Posterior vena cava (tissue), 2 donors: ENCODE measurements at regions not wholly inside any gene's neighbourhood (a gene's known extent, or its start where the extent isn't known, plus 50 kb on each side); places are given as distances from the start of the nearest gene placed in this dataset.

Experiments used
- DNase-seq: peaks from one replicate; pipeline ENCODE4 v3.0.0-alpha.2; 2020; ENCODE audit warnings: low spot score
- intact Hi-C, 2 donors: fragments of 100-400 bp; cut with DNase I; formaldehyde crosslinking; loops; one replicate each; pipeline versions ENCODE4 v1.14.1 to v1.14.2; 2022 to 2023
- donor health status: DM: yes; HTN: yes; CAD: no.
- donor health status: DM: yes; HTN: yes; CAD: no.

DNA sequence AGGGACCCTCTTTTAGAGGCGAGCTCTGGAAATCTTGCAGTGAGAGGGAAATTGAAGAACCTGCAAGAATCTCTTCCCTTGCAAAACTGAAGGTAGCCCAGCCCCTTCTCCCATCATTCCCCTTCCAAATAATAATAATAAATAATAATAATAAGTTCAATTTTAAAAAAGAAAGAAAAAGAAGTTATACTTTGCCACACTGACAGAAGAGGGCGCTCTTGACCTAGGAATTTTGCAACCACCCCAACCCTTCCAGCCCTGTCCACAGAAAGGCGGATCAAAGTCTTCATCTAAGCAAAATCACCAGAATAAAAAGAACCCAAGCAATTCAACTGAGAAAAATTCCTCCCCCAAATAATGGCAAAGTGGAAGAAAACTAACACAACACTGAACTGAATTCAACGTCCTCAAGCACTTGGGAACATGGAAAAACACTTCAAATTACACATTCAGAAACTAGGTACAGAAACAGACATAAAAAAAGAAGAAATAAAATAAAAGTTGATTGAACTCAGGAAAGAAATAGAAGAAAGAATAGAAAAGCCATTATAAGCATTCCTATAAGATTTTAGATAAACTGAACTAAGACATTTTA lies 98.9 kb upstream of the GLS start:
- no peak for DNase-seq

DNA sequence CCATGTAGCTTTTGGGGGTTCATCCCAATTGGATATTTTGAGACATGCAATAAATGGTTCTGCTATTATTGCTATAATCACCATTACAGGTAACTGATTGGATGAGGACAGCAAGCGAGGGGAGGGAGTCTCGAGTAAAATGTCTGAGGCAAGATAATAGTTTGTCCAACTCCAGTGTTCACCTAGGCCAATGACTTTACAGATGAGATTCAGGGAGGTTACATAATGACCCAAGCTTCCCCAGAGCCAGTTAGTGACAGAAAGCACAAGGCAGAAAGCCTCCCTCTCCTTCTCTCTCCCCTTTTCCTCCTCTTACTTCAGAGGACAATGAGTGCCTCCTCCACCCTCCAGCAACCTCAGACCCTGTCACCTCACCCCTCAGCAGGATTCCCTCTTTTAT lies 98.4 kb upstream of the GLS start:
- DNase-seq = no peak
- intact Hi-C loops = loop anchor here in 1 of 2 donors (10.0 kb wide), 1 partner anchor 243 kb away; no protein-coding TSS in a partner anchor

More for the DNA sequence above, 98.9 kb upstream of the GLS start:
- intact Hi-C loops = loop anchor here in 1 of 2 donors (10.0 kb wide), 1 partner anchor 243 kb away; no protein-coding TSS in a partner anchor

DNA sequence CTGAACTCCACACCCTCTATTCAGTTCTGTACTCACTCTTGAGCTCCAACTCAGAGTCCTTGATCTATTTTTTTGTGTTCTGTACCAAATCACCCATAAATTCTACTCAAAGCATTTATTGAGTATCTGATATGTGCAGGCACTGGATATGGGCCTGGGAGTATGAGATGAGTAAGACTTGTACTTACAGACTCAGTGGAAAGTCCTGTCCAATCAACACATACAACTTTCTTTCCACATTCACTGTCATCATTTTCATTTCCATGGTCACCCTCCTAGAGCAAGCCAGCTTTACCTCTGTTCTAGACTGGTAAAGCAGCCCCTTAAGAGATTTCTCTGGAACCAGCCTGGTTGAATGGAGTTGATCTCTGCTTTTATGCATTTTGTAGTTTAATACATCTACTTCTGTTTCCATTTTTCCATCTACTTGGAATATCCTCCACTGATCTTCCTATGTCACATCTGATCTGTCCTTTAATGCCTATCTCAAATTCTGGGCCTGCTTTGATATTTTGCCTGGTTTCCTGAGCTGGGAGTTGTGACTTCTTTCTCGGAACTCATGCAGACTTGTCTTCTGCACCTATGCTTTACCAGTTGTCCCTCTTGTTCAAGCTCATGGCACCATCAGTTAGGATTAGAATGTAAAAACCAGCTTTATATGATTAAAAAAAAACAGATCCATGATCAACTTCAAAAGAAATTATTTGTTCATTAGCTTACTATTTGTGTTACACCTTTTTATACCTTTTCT lies 96.9 kb upstream of the GLS start:
- intact Hi-C loops = loop anchor here in 1 of 2 donors (10.0 kb wide), 1 partner anchor 241 kb away; no protein-coding TSS in a partner anchor
- no peak for DNase-seq

DNA sequence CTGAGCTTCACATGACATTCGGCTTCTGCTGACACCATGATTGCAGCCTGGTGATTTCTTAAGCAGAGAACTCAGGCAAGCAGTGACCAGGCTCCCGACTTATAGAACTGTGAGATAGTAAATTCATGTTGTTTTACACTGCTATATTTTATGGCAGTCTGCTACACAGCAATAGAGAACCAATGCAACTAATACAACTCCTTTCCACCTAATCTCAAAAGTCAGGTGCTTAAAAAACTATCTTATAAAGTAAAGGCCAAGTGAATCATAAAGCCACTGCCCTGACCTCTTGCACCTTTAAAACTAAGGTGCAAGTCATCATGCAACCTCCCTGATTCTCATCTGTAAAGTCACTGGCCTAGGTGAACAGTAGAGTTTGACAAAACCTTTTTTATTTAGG lies 95.3 kb upstream of the GLS start:
- DNase-seq = no peak
- intact Hi-C loops = loop anchor here in 1 of 2 donors (10.0 kb wide), 1 partner anchor 239 kb away; no protein-coding TSS in a partner anchor

DNA sequence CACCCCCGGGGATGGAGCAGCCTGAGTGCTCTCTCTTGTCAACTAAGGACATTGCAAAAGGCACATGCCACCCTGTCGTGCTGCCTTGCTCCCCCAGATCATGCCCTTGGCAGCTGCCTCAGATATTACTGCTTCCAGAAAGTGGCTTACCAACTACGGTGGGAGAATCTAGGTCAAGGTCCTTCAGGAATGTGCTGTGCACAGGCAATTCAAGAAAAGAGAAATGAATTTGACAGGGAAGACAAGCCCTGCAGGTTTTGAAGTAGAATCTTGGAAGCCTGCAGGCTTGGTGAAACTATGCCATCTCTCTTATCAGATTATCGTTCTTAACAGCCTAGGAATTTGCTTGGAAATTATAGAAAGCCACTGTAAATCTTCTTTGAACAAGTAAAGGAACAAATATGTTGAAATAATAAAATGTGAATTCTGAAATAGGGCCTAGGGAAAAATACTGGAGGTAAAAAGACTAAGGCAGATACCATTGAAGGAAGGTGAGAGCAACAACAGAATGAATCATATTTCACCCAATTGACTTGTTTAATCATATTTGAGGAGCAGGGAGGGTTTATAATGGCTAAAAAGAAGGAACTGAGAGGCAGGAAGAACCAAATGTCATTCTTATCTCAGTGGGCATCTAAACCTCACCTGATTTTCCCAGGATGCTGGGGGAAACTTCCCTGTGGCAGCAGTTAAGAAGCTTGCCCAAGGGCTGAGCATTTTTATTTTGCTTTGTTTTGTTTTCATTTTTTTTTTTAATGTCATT lies 94.0 kb upstream of the GLS start:
- no peak for DNase-seq
- intact Hi-C loops = loop anchor here in 1 of 2 donors (10.0 kb wide), 1 partner anchor 238 kb away; no protein-coding TSS in a partner anchor

DNA sequence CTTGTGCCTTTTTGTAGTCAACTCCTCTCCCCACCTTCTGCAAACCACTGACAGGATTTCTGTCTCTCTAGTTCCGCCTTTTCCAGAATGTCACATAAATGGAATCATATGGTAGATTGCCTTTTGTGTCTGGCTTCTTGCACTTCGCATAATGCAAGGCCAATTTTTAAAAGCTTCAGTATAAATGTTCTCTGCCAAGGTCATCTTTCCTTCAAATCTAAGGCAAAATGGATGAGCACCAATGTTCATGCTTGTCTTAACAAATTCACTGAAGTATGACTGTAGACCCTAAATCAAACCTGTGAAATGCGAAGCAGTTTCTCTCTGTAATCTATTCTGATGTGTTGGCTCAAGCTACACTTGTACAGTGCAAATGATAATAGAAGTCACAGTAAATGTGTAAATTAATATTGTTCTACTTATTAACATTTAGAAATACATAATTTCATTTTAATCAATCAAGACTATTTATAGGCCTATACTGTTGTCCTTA lies 92.8 kb upstream of the GLS start:
- intact Hi-C loops = loop anchor here in 1 of 2 donors (10.0 kb wide), 1 partner anchor 237 kb away; no protein-coding TSS in a partner anchor
- no peak for DNase-seq

DNA sequence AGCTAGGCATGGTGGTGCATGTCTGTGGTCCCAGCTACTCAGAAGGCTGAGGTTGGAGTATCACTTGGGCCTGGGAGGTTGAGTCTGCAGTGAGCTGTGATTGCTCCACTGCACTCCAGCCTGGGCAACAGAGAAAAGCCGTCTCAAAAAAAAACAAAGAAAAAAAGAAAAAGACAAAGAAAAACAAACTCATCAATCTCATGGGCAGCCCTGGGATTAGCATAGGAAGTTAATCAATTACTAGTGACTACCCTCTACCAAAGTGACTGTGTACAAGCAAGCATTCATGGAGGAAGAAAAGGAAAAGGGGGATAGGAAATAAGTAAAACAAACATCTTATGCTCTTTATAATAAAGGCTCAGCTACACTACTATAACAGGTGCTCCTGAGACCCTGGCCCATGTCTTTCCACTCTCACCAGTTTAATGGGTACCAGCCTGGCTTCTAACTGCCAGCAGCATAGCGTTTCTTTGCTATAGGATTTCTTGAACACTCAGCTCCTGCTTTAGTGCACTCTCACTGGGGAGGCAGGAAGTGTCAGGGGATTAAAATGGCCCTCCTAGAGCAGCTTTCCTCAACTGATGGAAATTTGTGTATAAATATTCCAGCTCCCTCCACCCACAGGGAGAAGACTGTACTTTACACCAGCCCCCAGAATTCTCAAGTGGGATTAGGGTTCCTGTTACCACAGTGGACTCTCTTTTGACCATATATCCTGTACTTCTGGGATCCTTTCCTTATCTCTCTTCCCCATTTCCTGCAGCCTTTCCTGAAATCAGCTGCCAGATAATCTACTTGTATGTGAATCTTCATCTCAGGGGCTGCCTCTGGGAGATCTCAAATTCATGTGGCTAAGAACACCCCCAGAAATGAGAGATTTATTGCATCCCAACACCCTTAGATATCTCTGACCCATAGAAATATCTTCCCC lies 91.3 kb upstream of the GLS start:
- DNase-seq = no peak
- intact Hi-C loops = loop anchor here in 1 of 2 donors (10.0 kb wide), 1 partner anchor 235 kb away; no protein-coding TSS in a partner anchor

DNA sequence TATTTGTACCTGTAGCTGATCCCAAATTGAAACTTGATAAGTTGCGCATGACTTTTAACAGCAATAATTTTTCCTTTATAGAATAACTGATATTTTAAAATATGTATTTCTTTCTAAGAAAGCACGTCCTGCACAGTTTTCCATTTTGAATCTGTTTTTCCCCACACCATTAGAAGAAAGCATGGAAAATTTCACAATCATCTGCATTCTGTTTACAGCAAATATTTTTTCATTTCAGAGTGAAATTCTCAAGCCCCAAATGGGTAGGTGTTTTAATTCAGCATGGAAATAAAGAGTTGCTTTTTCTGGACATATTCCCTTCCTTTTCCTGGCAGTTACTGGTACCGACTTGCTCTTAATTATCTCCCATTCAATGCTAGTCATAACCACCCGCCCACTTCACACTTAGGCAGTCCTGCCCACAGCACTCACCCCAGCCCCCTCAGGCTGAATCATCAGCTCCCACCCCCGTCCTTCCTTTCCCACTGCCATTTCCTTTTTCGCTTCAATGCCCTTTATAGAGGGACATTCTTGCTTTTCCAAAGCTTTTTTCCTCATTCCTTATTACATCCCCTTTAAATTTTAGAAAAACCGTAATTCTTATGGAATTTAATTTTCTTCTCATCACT lies 89.2 kb upstream of the GLS start:
- no peak for DNase-seq
- intact Hi-C loops = no loop called here

DNA sequence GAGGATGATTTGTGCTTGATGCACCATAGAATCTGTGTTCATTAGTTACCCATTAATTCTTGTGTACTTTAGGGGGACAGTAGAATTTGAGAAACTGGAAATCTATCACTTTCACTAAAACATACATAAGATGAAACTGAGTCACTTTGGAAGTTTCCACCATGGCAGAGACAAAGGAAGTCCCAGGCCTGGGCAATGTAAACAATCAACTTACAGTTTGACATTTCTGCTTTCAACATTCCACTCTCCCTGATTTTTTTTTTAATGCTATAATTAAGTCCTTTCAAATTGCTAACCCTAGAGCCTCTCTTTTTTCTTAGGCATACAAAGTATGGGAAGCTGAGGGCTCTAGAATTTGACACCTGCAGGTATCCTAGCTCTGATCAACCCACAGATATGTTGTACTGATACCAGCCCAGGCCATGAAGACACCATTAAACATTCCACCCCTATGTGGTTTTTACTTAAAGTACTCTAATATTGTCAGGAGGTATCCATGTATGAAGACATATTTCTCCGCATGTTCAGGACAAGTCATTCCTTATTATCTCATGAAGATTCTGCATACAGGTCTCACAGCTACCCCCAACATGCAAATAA lies 88.5 kb upstream of the GLS start:
- intact Hi-C loops = no loop called here

DNA sequence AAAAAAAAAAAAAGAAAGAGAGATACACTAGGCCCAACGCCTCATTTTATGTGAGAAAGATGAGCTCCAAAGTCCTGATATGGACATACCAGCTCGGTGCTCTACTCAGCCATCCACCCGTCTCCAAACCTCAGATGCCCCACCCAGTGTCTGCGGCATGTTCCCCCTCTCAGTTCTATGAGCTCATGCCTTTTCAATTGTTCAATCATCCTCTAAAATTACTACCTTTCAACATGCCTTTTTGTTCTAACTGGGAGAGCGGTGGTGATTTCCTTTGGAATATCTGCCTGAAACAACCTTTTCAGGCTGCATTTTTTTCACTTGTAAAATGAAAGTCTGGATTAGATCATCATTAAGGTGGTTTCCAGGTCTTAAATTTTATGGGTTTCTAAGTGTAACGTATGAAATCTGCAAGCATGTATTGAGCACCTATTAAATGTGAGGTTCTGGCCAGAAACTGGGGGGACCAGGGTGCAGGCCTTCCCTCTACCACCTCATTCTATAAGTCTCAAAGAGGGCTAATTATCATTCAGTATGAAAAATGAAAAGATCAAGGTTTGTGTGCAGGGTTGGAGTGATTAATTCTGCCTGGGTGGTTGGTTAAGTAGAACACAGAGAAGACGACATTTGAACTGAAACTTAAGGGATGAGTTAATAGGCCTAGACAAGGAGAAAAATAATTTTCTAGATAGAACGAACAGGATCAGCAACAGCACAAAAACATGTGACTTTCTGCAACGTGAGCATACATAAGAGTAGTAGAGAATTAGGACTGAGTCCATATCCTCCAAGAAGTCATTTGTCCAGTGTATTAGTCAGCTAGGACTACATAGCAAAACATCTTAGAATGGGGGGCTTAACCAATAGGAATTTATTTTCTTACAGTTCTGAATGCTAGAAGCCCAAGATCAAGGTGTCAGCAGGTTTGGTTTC lies 87.4 kb upstream of the GLS start:
- no peak for DNase-seq
- intact Hi-C loops = no loop called here

More for the DNA sequence above, 88.5 kb upstream of the GLS start:
- no peak for DNase-seq

DNA sequence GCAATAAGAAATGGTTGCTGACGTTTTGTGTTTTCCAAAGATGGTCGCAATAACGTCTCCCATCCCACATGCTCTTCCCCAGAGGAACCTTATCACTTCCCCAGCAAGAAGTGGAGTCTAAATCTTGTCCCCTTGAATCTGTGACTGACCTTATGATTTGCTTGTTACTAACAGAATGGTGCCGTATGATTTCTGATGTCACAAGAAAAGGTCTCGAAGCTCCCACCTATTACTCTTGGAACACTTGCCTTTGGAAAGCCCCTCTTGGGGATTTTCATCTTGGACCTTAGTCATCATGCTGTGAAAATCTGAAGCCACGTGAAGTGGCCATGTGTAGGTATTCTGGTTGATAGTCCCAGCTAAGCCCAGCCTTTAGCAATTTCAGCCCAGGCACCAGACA lies 86.2 kb upstream of the GLS start:
- intact Hi-C loops = no loop called here
- no peak for DNase-seq

DNA sequence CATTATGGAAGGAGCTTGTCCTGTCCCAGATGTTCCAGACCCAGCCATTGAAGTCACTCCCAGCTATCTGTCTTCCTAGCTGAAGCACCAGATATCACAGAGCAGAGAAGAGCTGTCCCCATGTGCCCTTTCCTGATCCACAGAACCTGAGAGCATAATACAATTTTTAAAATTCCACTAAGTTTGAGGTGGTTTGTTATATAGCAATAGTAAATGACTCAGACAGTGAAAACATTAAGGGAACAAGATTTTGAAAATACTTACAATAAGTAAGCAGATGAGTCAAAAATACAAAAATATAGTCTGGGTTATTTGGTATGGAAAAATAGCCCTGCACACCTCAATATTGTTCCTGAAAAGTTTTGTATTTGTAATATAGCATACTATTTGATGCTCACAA lies 85.8 kb upstream of the GLS start:
- intact Hi-C loops = no loop called here
- DNase-seq = no peak

DNA sequence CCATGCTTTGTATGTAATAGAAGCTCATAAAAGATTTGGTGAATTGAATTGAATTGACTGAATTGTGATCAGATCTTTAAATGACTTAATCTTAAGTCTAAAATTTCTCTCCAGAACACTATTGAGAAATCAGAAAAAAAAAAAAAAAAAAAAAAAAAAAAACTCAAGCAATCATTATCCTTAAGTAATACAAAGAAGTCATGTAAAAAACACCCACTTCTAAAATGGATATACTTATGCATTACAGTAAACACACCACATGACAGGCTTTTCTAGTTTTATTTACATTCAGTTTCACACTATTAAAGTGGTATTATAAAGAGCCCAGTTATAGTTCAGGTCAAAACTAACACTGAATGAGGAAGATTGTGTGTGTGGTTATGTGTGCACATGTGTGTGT lies 84.9 kb upstream of the GLS start:
- intact Hi-C loops = no loop called here
- DNase-seq = no peak

DNA sequence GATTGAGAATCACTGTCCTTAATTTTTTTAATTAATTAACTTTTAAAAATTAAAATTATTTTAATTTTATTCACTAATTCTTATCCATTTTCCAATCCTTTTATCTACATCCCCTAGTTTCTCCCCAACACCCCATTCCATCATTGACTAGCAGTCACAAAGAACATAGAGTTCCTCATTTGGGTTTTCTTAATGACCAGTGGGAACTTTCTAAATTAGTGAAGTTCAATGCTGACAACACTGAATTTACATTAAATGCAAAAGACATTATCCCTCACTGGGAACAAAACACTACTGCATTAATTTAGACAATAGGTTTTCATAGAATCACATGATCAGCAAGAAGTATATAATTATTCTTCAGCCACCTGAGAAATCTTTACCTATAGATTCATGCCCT lies 80.6 kb upstream of the GLS start:
- intact Hi-C loops = no loop called here

DNA sequence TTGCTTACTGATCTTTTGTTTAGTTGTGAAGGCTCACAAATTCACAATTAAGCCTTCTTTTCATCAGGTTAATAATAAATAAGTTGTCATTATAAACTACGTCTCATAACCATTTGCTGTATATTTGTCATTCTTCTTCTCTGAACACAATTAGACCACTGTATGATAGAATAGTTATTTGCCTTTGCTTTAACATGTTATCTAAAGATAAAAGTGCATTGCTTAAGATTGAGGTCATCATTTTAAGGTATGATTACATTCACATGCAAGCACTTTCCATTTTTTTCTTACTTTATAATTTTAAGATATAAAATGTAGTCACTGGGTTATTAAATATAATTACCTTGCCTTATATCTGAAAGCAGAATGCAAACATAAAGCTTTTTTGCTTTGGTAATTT lies 80.1 kb upstream of the GLS start:
- intact Hi-C loops = no loop called here

More for the DNA sequence above, 80.6 kb upstream of the GLS start:
- DNase-seq = no peak

DNA sequence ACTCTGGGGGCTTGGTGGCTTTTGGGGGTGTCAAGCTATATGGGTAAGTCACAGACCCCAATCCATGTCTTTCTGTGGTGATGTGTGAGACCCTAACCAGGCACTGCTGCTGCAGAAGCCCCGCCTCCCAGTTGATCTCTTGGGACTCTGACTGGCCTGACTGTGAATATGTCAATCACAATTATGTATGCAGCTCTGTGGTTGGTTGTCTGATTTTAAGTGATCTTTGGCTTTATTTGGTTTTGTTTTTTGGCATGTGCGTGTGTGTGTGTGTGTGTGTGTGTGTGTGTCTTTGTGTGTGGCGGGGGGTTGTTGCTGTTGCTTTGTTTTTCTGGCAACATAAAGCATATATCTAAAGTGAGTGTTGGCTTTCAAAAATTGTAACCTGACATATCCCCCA lies 78.5 kb upstream of the GLS start:
- DNase-seq = no peak
- intact Hi-C loops = no loop called here

More for the DNA sequence above, 80.1 kb upstream of the GLS start:
- DNase-seq = no peak
